Endothelial cell of hepatic sinusoid (primary cell): ENCODE measurements at regions not wholly inside any gene's neighbourhood (a gene's known extent, or its start where the extent isn't known, plus 50 kb on each side); places are given as distances from the start of the nearest gene placed in this dataset.

Experiments
- in situ Hi-C: cut with HindIII; loops from 2 replicates; pipeline ENCODE4 v1.10.0; 2017; ENCODE audit warnings: low sequenced_read_pairs

- in situ Hi-C loops, result no loop called here
Measured at GRCh38 chr15:77720655-77721054, 87.9 kb upstream of the LINGO1 start.

DNA sequence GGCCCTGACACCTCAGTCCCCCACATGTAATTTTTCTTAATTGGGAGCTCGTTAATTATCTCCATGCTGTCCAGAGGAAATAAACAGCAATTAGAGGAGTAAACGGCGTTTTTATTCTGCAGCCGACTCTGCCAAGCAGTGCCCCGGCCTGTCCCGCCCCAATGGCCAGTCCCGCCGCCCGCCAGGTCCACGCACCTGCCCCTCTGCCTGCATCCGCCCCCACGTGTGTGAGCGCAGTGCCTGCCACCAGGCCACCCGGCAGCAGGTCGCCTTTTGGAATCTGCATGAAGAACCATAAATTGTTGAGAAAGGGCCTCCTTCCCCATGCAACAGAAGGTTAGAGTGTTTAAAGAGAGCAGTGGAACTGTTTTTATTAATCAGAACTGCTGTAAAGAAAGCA, 87.5 kb upstream of the LINGO1 start:
- in situ Hi-C loops, result no loop called here

DNA sequence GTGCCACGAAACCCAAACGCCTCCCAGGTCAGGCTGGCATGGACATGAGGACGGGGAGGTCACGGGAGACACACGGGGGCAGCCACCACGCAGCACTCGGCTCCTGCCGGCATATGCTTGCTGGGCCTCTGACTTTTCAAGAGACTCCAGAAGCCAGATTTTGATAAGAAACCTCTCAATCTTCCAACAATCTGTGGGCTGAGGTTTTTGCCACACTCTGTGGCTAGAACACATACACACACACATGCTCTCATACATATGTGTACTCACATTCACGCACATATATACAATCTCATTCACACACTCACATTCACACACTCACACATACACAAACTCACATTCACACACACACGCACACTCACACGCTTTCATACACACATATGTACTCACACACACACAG, 86.7 kb upstream of the LINGO1 start:
- in situ Hi-C loops, result no loop called here

DNA sequence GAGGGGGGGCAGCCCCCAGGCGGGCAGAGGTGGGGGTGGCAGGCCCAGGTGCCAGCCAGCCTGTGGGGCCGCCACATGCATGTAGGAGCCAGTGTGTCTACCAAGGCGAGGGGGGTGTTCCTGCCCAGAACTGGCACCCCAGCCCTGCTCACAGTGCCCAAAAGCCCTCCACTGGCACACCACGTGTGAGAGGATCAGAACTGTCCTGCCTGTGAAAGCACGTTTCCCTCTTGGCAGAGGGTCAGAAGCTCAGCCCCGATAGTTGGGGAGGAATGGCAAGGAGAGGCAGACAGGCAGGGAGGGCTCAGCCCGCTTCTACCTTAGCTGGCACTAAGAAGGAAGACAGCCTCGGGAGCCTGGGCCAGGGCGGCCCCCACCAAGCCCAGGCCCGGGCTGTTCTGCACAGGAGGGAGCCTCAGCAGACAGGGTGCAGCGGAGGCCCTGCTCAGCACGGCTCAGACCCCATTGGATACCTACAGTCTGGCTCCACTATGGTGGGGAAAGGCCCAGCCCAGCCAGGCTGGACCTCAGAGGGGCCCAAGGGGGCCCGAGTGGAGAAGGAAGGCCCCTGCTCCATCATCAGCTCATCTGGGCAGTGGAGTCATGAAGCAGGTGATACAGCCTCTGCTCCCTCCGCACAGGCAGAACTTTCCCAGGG, 84.8 kb upstream of the LINGO1 start:
- in situ Hi-C loops, result no loop called here

GRCh38 chr15:77716632-77717332, 84.1 kb upstream of the LINGO1 start:
- in situ Hi-C loops, result no loop called here

DNA sequence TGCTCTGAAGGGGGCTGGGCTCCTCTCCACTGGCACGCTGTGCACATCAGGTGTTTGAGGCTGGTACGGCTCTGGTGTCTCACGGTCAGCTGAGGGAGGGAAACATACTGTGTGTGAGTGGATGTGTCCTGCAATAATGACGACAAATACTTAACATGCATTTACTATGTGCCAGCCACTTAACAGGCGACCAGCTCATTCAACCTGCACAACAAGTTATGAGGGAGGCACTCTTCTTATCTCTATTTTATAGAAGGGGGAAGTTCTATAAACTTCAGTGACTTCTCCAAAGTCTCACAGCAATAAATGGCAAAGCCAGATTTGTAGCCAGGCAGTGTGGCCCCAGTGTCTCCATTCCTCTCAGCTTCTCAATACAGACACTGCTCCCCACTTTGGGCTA, 83.1 kb upstream of the LINGO1 start:
- in situ Hi-C loops, result no loop called here

GRCh38 chr15:77715051-77715450, 82.3 kb upstream of the LINGO1 start:
- in situ Hi-C loops, result no loop called here

- in situ Hi-C loops, result no loop called here
Measured at GRCh38 chr15:77714555-77714954, 81.8 kb upstream of the LINGO1 start.

DNA sequence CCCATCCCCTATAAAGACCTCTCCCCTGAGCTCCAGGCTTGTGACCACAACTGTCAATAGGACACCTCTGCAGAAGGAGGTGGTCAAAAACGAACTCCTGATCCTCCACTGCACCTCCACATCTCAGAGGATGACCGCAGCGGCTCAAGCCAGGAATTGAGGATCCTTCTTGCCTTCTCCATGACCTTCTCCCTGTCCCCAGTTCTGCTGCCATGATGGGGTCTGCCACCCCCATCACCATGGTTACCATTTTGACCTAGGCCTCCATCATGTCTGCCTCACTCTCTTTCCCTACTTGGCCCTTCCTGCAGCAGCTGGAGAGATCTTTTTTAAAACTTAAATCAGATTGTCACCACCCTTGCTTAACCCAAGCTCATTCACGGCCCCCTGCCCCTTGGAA, 81.3 kb upstream of the LINGO1 start:
- in situ Hi-C loops, result no loop called here

GRCh38 chr15:77713281-77713680, 80.6 kb upstream of the LINGO1 start:
- in situ Hi-C loops, result no loop called here

DNA sequence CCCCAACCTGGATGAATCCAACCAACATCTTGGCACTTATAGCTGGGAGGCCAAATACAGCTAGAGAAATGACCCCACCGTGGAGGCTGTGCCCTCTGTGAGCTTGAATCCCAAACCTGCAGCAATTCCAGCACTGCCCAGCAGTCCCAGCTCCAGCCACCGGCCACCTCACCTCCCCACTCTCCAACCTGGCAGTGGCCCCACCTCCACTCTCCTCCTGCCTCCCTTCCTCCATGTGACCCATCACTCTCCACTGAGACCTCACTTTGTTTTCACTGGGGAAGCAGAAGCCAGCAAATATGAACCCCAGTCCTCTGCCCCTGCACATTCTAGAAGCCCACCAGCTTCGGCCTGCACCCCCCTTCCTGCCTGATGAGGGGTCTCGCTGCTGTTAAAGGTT, 79.7 kb upstream of the LINGO1 start:
- in situ Hi-C loops, result no loop called here

DNA sequence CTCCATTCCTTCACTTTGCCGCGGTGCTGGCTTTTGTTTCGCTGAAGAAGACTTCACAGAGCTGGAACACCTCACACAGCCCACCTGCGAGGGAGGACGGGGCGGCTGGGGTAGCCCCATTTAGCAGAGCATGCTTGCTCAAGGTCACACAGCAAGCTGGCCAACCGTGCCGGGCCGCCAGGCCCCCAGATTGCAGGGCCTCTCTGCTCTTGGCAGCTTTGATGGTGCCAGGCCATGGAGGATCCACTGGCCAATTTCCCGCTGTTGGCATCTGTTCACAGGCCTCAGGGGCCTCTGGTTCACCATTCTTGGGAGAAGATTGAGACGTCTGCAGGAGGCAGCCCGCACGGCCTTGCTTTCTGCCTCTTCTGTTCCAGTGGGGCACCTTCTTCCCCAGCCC, 77.9 kb upstream of the LINGO1 start:
- in situ Hi-C loops, result no loop called here

- in situ Hi-C loops, result no loop called here
Measured at GRCh38 chr15:77710206-77710605, 77.5 kb upstream of the LINGO1 start.

GRCh38 chr15:77709135-77709886, 76.6 kb upstream of the LINGO1 start:
- in situ Hi-C loops, result loop anchor here (5.0 kb wide), 1 partner anchor 33 kb away; no protein-coding TSS in a partner anchor

DNA sequence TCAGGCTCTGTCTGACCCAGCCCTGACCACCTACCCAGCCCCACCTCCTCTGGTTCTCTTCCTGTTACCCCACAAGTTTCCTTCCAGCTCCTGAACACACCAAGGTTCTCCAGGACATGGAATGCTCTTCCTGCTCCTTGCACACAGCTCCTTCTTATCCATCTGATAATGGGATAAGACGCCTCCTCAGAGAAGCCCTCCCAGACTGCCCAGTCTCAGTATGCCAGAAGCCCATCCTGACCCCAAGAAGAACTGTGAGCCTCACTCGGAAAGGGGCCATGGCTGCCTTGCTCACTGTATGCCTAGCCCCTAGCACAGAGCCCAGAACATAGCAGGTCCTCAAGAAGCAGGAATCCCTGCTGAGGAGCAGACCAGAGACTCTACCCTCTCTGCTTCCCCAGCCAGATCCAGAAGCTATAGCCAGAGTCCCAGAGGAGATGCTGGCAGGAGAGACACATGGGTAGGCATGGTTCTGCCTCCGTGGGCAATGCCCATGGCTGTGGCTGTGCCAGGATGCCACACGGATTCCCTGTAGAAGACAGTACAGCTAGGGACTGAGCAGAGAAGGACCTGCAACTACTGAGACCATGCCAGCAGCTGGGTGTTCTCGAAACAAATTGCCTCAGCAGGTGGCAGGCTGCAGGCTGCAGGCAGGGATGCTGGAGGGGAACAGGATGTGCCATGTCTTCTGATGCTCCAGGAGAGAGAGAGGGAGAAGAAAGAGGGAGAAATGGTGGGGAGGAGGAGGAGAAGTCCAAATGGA, 74.0 kb upstream of the LINGO1 start:
- in situ Hi-C loops, result loop anchor here (5.0 kb wide), 1 partner anchor 36 kb away; no protein-coding TSS in a partner anchor

DNA sequence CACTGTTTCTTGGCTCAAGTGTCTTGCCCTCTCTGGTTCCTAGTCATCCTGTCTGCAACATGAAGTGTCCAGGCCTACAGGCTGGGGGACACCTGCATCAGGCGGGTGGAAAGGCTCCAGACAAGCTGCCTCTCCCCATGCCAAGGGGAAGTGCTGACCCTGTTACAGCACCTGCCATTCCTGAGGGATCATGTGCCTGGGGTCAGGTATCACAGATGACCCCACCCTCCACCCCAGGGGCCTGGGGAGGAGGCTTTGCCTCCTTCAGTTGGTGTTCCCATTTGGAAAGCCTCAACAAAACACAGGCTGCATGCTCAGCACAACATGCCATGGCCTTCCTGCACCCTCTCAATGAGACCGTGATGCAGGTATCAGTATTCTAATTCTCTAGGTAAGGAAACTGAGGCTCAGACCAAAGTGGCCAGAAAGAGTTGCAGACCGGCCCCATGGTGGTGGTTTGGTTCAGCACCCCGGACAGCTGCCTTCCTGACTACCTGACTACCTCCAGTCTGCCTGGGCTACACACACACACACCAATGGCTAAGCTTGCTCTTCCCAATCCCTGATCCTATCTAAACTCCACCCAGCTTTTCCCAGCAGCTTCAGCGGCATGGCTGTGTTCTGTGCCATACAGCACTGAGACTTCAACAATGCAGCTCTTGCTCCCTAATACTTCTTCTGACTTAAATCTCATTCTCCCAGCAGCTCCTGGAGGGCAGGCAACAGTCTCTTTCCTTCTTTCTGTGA, 69.7 kb upstream of the LINGO1 start:
- in situ Hi-C loops, result loop anchor here (5.0 kb wide), 3 partner anchors 35 to 140 kb away; no protein-coding TSS in a partner anchor

GRCh38 chr15:77698481-77698880, 65.8 kb upstream of the LINGO1 start:
- in situ Hi-C loops, result no loop called here

- in situ Hi-C loops, result no loop called here
Measured at GRCh38 chr15:77697893-77698292, 65.2 kb upstream of the LINGO1 start.

- in situ Hi-C loops, result no loop called here
Measured at GRCh38 chr15:77696871-77697270, 64.2 kb upstream of the LINGO1 start.

GRCh38 chr15:77695961-77696582, 63.4 kb upstream of the LINGO1 start:
- in situ Hi-C loops, result no loop called here
